Esophagus squamous epithelium (tissue), 5 donors: ENCODE measurements at regions not wholly inside any gene's neighbourhood (a gene's known extent, or its start where the extent isn't known, plus 50 kb on each side); places are given as distances from the start of the nearest gene placed in this dataset.

Source experiments
- DNase-seq: peaks from one replicate; lab custom pipeline; 2025; lab: John Stamatoyannopoulos, UW
- H3K27ac ChIP-seq, 4 donors: fragments of 200-600 bp; sonication (generic); one replicate each; pipeline ENCODE4 v1.5.1; 2016 to 2019; ENCODE audit warnings: mild to moderate bottlenecking in 1 of 4
- H3K27me3 ChIP-seq, 4 donors: fragments of 200-600 bp; sonication (generic); 1 replicate in 3 of 4; 2 replicates in 1 of 4; pipeline versions ENCODE4 v1.5.1 to v1.6.0; 2017 to 2021; ENCODE audit warnings: antibody characterized with exemption in 1 of 4
- H3K36me3 ChIP-seq, 3 donors: fragments of 200-600 bp; sonication (generic); one replicate each; pipeline ENCODE4 v1.5.1; 2016 to 2019
- H3K4me1 ChIP-seq, 3 donors: fragments of 200-600 bp; sonication (generic); one replicate each; pipeline ENCODE4 v1.5.1; 2017 to 2019
- H3K4me3 ChIP-seq, 4 donors: fragments of 200-600 bp; sonication (generic); 1 replicate in 3 of 4; 2 replicates in 1 of 4; pipeline ENCODE4 v1.5.1; 2016 to 2019; ENCODE audit warnings: mild to moderate bottlenecking in 2 of 4, moderate library complexity in 1 of 4
- H3K9me3 ChIP-seq, 3 donors: fragments of 200-600 bp; sonication (generic); one replicate each; pipeline ENCODE4 v1.5.1; 2016 to 2019
- CTCF ChIP-seq, 6 experiments: fragments of 450-650 bp in 4 of 6; fragments of 200-600 bp in 2 of 6; sonication (generic) in 2 of 6; IDR thresholded peaks; one replicate each; pipeline ENCODE4 v1.5.1; 2016 to 2019; ENCODE audit warnings: antibody characterized with exemption in 6 of 6, mild to moderate bottlenecking in 4 of 6, moderate library complexity in 4 of 6
- POLR2A ChIP-seq, 4 donors: fragments of 450-650 bp; IDR thresholded peaks; one replicate each; pipeline ENCODE4 v1.6.1; 2017; ENCODE audit warnings: antibody characterized with exemption in 4 of 4, mild to moderate bottlenecking in 4 of 4, moderate library complexity in 3 of 4
- WGBS, 2 donors: methylation state at CpG; one replicate each; pipeline ENCODE4 v1.1.5; 2018; 5-methylcytosine and 5-hydroxymethylcytosine counted together
- intact Hi-C: fragments of 100-400 bp; cut with DNase I; formaldehyde crosslinking; loops from one replicate; pipeline ENCODE4 v1.15.0; 2022
- donor health status: DM: yes; HTN: yes; CAD: no.

GRCh38 chr12:92650228-92650822 is 52.5 kb upstream of the PLEKHG7 start:
- Histone ChIP-seq H3K27me3 (no peaks in the 10 kb centered on the region), H3K9me3 (no peaks in the 10 kb centered on the region), H3K27ac (no peak overlapping the region), H3K36me3 (no peaks in the 10 kb centered on the region), H3K4me1 (peaks cover 0 to 7% (median 6%) of the 10 kb centered on the region in 3 donors), H3K4me3 (no peak overlapping the region)
- intact Hi-C loops: no loop called here
- no peak for DNase-seq
- TF ChIP-seq CTCF (IDR thresholded peaks at IDR 0.05) (peak in 1 of 6 experiments; percentile 2), POLR2A (IDR thresholded peaks at IDR 0.05) (no peak)
- WGBS, 2 donors: 51 to 69% methylated on average over 7 of the region's 7 CpGs

GRCh38 chr12:92649511-92650227 is 53.1 kb upstream of the PLEKHG7 start:
- no peak for DNase-seq

GRCh38 chr12:92648242-92649031 is 54.4 kb upstream of the PLEKHG7 start:
- intact Hi-C loops: loop anchor here (5.0 kb wide), 1 partner anchor 76 kb away; no protein-coding TSS in a partner anchor
- WGBS, 2 donors: 74 to 77% methylated on average over 6 of the region's 6 CpGs
- Histone ChIP-seq H3K27me3 (no peaks in the 10 kb centered on the region), H3K27ac (no peak overlapping the region), H3K9me3 (no peaks in the 10 kb centered on the region), H3K4me3 (no peak overlapping the region), H3K4me1 (peaks cover 0 to 7% (median 0%) of the 10 kb centered on the region in 3 donors), H3K36me3 (no peaks in the 10 kb centered on the region)
- DNase-seq: no peak
- TF ChIP-seq POLR2A (IDR thresholded peaks at IDR 0.05): no peak
- TF ChIP-seq CTCF (IDR thresholded peaks at IDR 0.05): no peak

More at GRCh38 chr12:92649511-92650227, 53.1 kb upstream of the PLEKHG7 start:
- Histone ChIP-seq H3K27me3 (no peaks in the 10 kb centered on the region), H3K36me3 (no peaks in the 10 kb centered on the region), H3K9me3 (no peaks in the 10 kb centered on the region), H3K4me1 (peaks cover 0 to 7% (median 0%) of the 10 kb centered on the region in 3 donors), H3K4me3 (no peak overlapping the region), H3K27ac (no peak overlapping the region)
- 43 to 44% methylated on average over 11 of the region's 11 CpGs for WGBS, 2 donors
- intact Hi-C loops: loop anchor here (5.0 kb wide), 1 partner anchor 77 kb away; no protein-coding TSS in a partner anchor
- no peak for TF ChIP-seq POLR2A (IDR thresholded peaks at IDR 0.05)
- peak; percentile 56 to 80 (median 69) for TF ChIP-seq CTCF (IDR thresholded peaks at IDR 0.05)

- Histone ChIP-seq H3K36me3 (no peaks in the 10 kb centered on the region), H3K27me3 (no peaks in the 10 kb centered on the region), H3K4me3 (no peak overlapping the region), H3K4me1 (no peaks in the 10 kb centered on the region), H3K27ac (no peak overlapping the region), H3K9me3 (no peaks in the 10 kb centered on the region)
- 0 to 32% methylated on average over 1 of the region's 1 CpG for WGBS, 2 donors
- intact Hi-C loops: no loop called here
- no peak for DNase-seq
- TF ChIP-seq CTCF (IDR thresholded peaks at IDR 0.05): no peak
- TF ChIP-seq POLR2A (IDR thresholded peaks at IDR 0.05): no peak
These were observed 61.5 kb upstream of the PLEKHG7 start for GRCh38 chr12:92641291-92641690.
